ENCODE measurements at regions not wholly inside any gene's neighbourhood (a gene's known extent, or its start where the extent isn't known, plus 50 kb on each side); places are given as distances from the start of the nearest gene placed in this dataset.

DNA sequence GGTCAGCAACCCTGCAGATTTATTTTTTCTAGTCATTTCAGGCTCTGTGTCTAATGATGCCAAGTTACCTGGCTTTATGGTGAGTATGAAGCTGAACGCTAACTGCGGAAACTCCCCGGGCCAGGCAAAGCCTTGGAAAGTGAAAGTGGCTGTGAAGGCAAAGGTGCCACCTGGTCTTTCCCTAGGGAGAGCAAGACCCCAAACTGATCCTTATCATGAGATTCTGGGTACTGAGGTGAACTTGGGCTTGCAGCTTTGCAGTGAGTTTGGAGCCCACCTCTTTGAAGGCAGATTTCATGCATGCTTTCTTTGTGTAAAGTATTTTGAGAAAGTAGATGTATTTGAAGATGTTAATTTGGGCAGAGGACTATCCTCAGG is 63.3 kb downstream of the CARTPT start:
- Histone ChIP-seq H2AFZ (ENCODE audit: low read length) (peak overlapping the region; percentile 72), H3K4me2 (ENCODE audit: low read depth, low read length, poor library complexity, severe bottlenecking) (peak overlapping the region; percentile 32)

DNA sequence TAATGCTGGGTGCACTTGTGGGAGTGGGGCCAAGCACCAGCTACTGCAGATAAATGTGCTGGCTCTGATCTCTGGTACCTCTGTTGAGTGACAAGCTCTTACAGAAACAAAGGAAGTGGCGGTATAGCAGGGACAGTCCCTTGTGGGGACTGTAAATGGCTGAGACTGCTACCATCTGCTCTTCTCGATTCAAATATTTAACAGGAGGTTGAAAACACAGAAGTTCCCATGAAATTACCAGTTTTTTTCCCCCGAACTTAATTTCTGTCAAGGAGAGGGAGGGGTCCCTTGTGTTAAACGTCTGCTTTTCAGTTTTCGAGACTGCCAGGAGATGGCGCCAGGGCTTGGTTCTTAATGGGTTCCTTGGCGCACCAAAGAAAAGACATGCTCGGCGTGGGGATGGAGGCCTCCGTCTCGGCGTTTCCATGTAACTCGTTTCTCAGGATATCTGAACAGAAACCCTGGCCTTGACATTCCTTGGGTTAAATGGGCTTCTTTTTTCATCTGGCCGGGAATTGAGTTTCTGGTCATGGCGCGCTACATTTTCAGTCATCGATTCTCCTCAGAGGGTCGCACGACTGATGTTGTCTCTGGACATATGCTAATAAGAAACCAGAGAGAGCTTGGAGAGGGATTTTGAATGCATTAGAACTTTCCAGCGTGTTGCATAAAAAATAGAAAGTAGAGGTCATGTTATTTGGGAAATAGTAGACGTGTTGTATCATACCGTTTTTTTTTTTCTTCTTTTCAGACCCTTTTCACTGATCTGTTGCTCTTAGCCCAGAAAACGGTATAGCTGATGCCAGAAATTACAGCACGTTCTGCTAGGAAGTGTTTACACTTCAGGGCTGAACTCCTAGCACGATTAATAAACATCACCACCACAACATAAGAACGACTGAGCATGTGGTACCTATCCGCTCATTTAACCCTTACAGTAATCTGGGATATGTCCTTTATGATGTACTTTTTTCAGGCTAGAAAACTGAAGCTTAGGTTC is 64.0 kb downstream of the CARTPT start:
- Histone ChIP-seq H3K9me2 (replicated peaks; ENCODE audit: low read depth, low read length) (no peaks in the 10 kb centered on the region), H2AFZ (ENCODE audit: low read length) (peak overlapping the region; percentile 72), H3K79me2 (ENCODE audit: insufficient read depth, low read length) (no peaks in the 10 kb centered on the region), H3K36me3 (ENCODE audit: insufficient read depth, low read length) (no peaks in the 10 kb centered on the region), H3F3A (ENCODE audit: low read depth) (no peaks in the 10 kb centered on the region), H3K4me1 (ENCODE audit: insufficient read depth, low read length, poor library complexity, severe bottlenecking) (peaks cover 4% of the 10 kb centered on the region), H4K20me1 (ENCODE audit: insufficient read depth, low read length, poor library complexity, severe bottlenecking) (no peaks in the 10 kb centered on the region), H3K4me2 (ENCODE audit: low read depth, low read length, poor library complexity, severe bottlenecking) (peak overlapping the region; percentile 32), H3K27me3 (ENCODE audit: insufficient read depth, low read length, poor library complexity, severe bottlenecking) (no peaks in the 10 kb centered on the region), H3K9me3 (ENCODE audit: insufficient read depth, low read depth, low read length) (no peaks in the 10 kb centered on the region), H3K9ac (ENCODE audit: low read depth, low read length, poor library complexity, severe bottlenecking) (peak overlapping the region; percentile 11), H3K4me3 (ENCODE audit: low read length, poor library complexity, severe bottlenecking) (no peak overlapping the region)
- no peak for TF ChIP-seq EZH2phosphoT487 (IDR thresholded peaks at IDR 0.05; ENCODE audit: borderline replicate concordance)
- TF ChIP-seq, protein P1, sequence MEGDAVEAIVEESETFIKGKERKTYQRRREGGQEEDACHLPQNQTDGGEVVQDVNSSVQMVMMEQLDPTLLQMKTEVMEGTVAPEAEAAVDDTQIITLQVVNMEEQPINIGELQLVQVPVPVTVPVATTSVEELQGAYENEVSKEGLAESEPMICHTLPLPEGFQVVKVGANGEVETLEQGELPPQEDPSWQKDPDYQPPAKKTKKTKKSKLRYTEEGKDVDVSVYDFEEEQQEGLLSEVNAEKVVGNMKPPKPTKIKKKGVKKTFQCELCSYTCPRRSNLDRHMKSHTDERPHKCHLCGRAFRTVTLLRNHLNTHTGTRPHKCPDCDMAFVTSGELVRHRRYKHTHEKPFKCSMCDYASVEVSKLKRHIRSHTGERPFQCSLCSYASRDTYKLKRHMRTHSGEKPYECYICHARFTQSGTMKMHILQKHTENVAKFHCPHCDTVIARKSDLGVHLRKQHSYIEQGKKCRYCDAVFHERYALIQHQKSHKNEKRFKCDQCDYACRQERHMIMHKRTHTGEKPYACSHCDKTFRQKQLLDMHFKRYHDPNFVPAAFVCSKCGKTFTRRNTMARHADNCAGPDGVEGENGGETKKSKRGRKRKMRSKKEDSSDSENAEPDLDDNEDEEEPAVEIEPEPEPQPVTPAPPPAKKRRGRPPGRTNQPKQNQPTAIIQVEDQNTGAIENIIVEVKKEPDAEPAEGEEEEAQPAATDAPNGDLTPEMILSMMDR (conservative IDR thresholded peaks at IDR 0.05; ENCODE audit: low read length) = peak; percentile 90

More for the DNA sequence above, 63.3 kb downstream of the CARTPT start:
- no peaks in the 10 kb centered on the region for H3K79me2 ChIP-seq (ENCODE audit: insufficient read depth, low read length)
- H3K9me2 ChIP-seq (replicated peaks; ENCODE audit: low read depth, low read length) = no peaks in the 10 kb centered on the region
- H3K36me3 ChIP-seq (ENCODE audit: insufficient read depth, low read length) = no peaks in the 10 kb centered on the region
- no peak overlapping the region for H3K4me3 ChIP-seq (ENCODE audit: low read length, poor library complexity, severe bottlenecking)
- peaks cover 4% of the 10 kb centered on the region for H3K4me1 ChIP-seq (ENCODE audit: insufficient read depth, low read length, poor library complexity, severe bottlenecking)
- no peaks in the 10 kb centered on the region for H3F3A ChIP-seq (ENCODE audit: low read depth)
- TF ChIP-seq EZH2phosphoT487 (IDR thresholded peaks at IDR 0.05; ENCODE audit: borderline replicate concordance) = no peak
- TF ChIP-seq, protein P1 (conservative IDR thresholded peaks at IDR 0.05; ENCODE audit: low read length) = no peak
- no peaks in the 10 kb centered on the region for H4K20me1 ChIP-seq (ENCODE audit: insufficient read depth, low read length, poor library complexity, severe bottlenecking)
- peak overlapping the region; percentile 11 for H3K9ac ChIP-seq (ENCODE audit: low read depth, low read length, poor library complexity, severe bottlenecking)
- no peaks in the 10 kb centered on the region for H3K9me3 ChIP-seq (ENCODE audit: insufficient read depth, low read depth, low read length)
- H3K27me3 ChIP-seq (ENCODE audit: insufficient read depth, low read length, poor library complexity, severe bottlenecking) = no peaks in the 10 kb centered on the region

DNA sequence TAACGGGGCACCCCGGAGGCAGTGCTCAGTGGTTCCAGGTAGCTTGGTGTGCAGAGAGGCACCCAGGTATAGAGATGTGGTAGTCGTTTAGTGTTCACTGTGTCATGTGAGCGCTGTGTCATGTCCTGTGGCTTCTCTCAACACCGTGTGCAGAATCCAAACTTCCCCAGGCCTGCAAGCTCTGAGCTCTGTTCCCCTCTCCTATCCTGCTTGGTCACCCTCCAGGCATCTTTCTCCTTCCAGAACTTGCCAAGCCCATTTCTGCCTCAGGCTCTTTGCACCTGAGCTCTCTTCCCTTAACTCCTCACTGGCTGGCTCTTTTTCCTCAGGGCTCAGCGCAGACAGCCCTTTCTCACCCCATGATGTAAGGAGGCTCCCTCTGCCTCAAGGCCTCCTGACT is 64.8 kb downstream of the CARTPT start:
- no peaks in the 10 kb centered on the region for H3F3A ChIP-seq (ENCODE audit: low read depth)
- H3K9me3 ChIP-seq (ENCODE audit: insufficient read depth, low read depth, low read length) = no peaks in the 10 kb centered on the region
- H3K27me3 ChIP-seq (ENCODE audit: insufficient read depth, low read length, poor library complexity, severe bottlenecking) = no peaks in the 10 kb centered on the region
- no peaks in the 10 kb centered on the region for H3K9me2 ChIP-seq (replicated peaks; ENCODE audit: low read depth, low read length)
- no peak for TF ChIP-seq EZH2phosphoT487 (IDR thresholded peaks at IDR 0.05; ENCODE audit: borderline replicate concordance)
- TF ChIP-seq, protein P1 (conservative IDR thresholded peaks at IDR 0.05; ENCODE audit: low read length) = no peak
- no peaks in the 10 kb centered on the region for H3K36me3 ChIP-seq (ENCODE audit: insufficient read depth, low read length)
- H3K79me2 ChIP-seq (ENCODE audit: insufficient read depth, low read length) = no peaks in the 10 kb centered on the region
- H3K9ac ChIP-seq (ENCODE audit: low read depth, low read length, poor library complexity, severe bottlenecking) = no peak overlapping the region
- H3K4me1 ChIP-seq (ENCODE audit: insufficient read depth, low read length, poor library complexity, severe bottlenecking) = peaks cover 4% of the 10 kb centered on the region
- H3K4me3 ChIP-seq (ENCODE audit: low read length, poor library complexity, severe bottlenecking) = no peak overlapping the region
- H2AFZ ChIP-seq (ENCODE audit: low read length) = peak overlapping the region; percentile 1
- H4K20me1 ChIP-seq (ENCODE audit: insufficient read depth, low read length, poor library complexity, severe bottlenecking) = no peaks in the 10 kb centered on the region
- H3K4me2 ChIP-seq (ENCODE audit: low read depth, low read length, poor library complexity, severe bottlenecking) = no peak overlapping the region

Data from Loucy (cell line).